ENCODE measurements at regions not wholly inside any gene's neighbourhood (a gene's known extent, or its start where the extent isn't known, plus 50 kb on each side); places are given as distances from the start of the nearest gene placed in this dataset.

DNA sequence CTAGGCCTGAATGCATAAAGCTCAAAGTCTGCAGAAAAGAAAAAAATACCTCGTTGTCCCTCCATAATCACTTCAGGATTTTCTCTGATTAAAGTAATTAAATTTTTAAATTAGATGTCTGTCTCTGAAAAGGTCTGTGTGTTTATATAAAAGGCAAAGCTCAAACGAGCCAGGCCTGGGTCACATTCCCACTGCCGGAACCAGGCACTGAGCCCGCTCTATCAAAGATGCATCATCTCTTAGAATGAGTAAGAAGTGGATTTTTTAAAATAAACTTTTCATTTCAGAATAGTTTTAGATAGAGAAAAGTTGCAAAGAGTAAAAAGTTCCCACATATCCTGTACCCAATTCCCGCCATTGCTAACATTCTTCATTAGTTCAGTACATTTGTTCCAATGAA lies 202.1 kb upstream of the KYNU start:
- Histone ChIP-seq H3K27me3 (replicated peaks; ENCODE audit: control insufficient read depth, insufficient read depth, low read length) (no peaks in the 10 kb centered on the region), H3K4me1 (no peaks in the 10 kb centered on the region), H3K4me3 (ENCODE audit: low read depth, low read length) (no peak overlapping the region), H3K9me3 (no peaks in the 10 kb centered on the region), H3K36me3 (ENCODE audit: control insufficient read depth, insufficient read depth, low read length) (no peaks in the 10 kb centered on the region)
- Mint-ChIP-seq H3K9me3 (ENCODE audit: unreplicated experiment) (no peaks in the 10 kb centered on the region), H3K27me3 (ENCODE audit: insufficient read depth, unreplicated experiment) (peaks cover 3% of the 10 kb centered on the region), H3K36me3 (ENCODE audit: insufficient read depth, unreplicated experiment) (no peaks in the 10 kb centered on the region), H3K4me3 (ENCODE audit: unreplicated experiment) (no peak overlapping the region), H3K4me1 (ENCODE audit: low read depth, unreplicated experiment) (no peaks in the 10 kb centered on the region), H3K27ac (ENCODE audit: unreplicated experiment) (no peak overlapping the region)
- intact Hi-C loops (cut with micrococcal nuclease; ENCODE audit: unreplicated experiment): no loop called here
- TF ChIP-seq, protein P1, sequence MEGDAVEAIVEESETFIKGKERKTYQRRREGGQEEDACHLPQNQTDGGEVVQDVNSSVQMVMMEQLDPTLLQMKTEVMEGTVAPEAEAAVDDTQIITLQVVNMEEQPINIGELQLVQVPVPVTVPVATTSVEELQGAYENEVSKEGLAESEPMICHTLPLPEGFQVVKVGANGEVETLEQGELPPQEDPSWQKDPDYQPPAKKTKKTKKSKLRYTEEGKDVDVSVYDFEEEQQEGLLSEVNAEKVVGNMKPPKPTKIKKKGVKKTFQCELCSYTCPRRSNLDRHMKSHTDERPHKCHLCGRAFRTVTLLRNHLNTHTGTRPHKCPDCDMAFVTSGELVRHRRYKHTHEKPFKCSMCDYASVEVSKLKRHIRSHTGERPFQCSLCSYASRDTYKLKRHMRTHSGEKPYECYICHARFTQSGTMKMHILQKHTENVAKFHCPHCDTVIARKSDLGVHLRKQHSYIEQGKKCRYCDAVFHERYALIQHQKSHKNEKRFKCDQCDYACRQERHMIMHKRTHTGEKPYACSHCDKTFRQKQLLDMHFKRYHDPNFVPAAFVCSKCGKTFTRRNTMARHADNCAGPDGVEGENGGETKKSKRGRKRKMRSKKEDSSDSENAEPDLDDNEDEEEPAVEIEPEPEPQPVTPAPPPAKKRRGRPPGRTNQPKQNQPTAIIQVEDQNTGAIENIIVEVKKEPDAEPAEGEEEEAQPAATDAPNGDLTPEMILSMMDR (IDR thresholded peaks at IDR 0.05; ENCODE audit: insufficient read depth in 1 of 2, low read depth in 1 of 2, low read length in 1 of 2, severe bottlenecking in 1 of 2, unreplicated experiment in 1 of 2): no peak
- no peak for DNase-seq
- ChIA-PET CTCF (no interaction called here), POLR2A (no interaction called here)
- BruUV-seq (replicated peaks): no TSS peak

DNA sequence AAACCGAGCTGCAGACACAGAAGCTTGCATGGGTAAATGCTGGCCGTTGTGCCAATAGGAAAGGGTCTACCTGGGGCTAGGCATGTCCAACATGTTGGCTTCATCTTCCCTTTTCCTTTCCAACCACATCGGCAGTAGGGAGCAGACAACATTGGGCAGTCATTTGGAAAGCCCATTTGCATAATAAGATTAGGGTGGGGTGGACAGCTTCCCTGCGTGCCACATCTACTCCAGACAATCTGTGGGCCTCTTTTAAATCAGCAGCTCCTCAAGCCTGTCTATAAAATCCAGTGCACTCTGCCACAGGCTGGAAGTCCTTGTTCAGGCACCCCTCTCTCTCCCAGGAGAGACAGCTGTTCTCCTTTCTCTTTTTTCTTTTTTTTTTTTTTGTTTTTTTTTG lies 203.6 kb upstream of the KYNU start:
- H3K27me3 Mint-ChIP-seq (ENCODE audit: insufficient read depth, unreplicated experiment): peaks cover 3% of the 10 kb centered on the region
- no peaks in the 10 kb centered on the region for H3K9me3 ChIP-seq
- H3K36me3 Mint-ChIP-seq (ENCODE audit: insufficient read depth, unreplicated experiment): no peaks in the 10 kb centered on the region
- no peaks in the 10 kb centered on the region for H3K9me3 Mint-ChIP-seq (ENCODE audit: unreplicated experiment)
- H3K27me3 ChIP-seq (replicated peaks; ENCODE audit: control insufficient read depth, insufficient read depth, low read length): no peaks in the 10 kb centered on the region
- POLR2A ChIA-PET: no interaction called here
- no peaks in the 10 kb centered on the region for H3K36me3 ChIP-seq (ENCODE audit: control insufficient read depth, insufficient read depth, low read length)
- CTCF ChIA-PET: no interaction called here
- no peak overlapping the region for H3K4me3 ChIP-seq (ENCODE audit: low read depth, low read length)
- no peak overlapping the region for H3K4me3 Mint-ChIP-seq (ENCODE audit: unreplicated experiment)
- H3K4me1 ChIP-seq: no peaks in the 10 kb centered on the region
- H3K27ac Mint-ChIP-seq (ENCODE audit: unreplicated experiment): no peak overlapping the region
- no TSS peak for BruUV-seq (replicated peaks)
- no peaks in the 10 kb centered on the region for H3K4me1 Mint-ChIP-seq (ENCODE audit: low read depth, unreplicated experiment)
- DNase-seq: no peak
- TF ChIP-seq, protein P1 (IDR thresholded peaks at IDR 0.05; ENCODE audit: insufficient read depth in 1 of 2, low read depth in 1 of 2, low read length in 1 of 2, severe bottlenecking in 1 of 2, unreplicated experiment in 1 of 2): no peak
- intact Hi-C loops (cut with micrococcal nuclease; ENCODE audit: unreplicated experiment): no loop called here

- H3K9me3 Mint-ChIP-seq (ENCODE audit: unreplicated experiment): no peaks in the 10 kb centered on the region
- ChIA-PET POLR2A (no interaction called here), CTCF (no interaction called here)
- H3K27me3 ChIP-seq (replicated peaks; ENCODE audit: control insufficient read depth, insufficient read depth, low read length): no peaks in the 10 kb centered on the region
- no peaks in the 10 kb centered on the region for H3K4me1 Mint-ChIP-seq (ENCODE audit: low read depth, unreplicated experiment)
- no peak for DNase-seq
- H3K4me3 ChIP-seq (ENCODE audit: low read depth, low read length): no peak overlapping the region
- no peak overlapping the region for H3K4me3 Mint-ChIP-seq (ENCODE audit: unreplicated experiment)
- no peaks in the 10 kb centered on the region for H3K4me1 ChIP-seq
- no peak overlapping the region for H3K27ac Mint-ChIP-seq (ENCODE audit: unreplicated experiment)
- TF ChIP-seq, protein P1 (IDR thresholded peaks at IDR 0.05; ENCODE audit: insufficient read depth in 1 of 2, low read depth in 1 of 2, low read length in 1 of 2, severe bottlenecking in 1 of 2, unreplicated experiment in 1 of 2): no peak
- H3K36me3 ChIP-seq (ENCODE audit: control insufficient read depth, insufficient read depth, low read length): no peaks in the 10 kb centered on the region
- H3K27me3 Mint-ChIP-seq (ENCODE audit: insufficient read depth, unreplicated experiment): peaks cover 3% of the 10 kb centered on the region
- H3K36me3 Mint-ChIP-seq (ENCODE audit: insufficient read depth, unreplicated experiment): no peaks in the 10 kb centered on the region
- no TSS peak for BruUV-seq (replicated peaks)
- intact Hi-C loops (cut with micrococcal nuclease; ENCODE audit: unreplicated experiment): no loop called here
- H3K9me3 ChIP-seq: no peaks in the 10 kb centered on the region
These were observed 204.8 kb upstream of the KYNU start for GRCh38 chr2:142672698-142673097.

Measured in Caco-2 (cell line).